ENCODE measurements at regions not wholly inside any gene's neighbourhood (a gene's known extent, or its start where the extent isn't known, plus 50 kb on each side); places are given as distances from the start of the nearest gene placed in this dataset.

DNA sequence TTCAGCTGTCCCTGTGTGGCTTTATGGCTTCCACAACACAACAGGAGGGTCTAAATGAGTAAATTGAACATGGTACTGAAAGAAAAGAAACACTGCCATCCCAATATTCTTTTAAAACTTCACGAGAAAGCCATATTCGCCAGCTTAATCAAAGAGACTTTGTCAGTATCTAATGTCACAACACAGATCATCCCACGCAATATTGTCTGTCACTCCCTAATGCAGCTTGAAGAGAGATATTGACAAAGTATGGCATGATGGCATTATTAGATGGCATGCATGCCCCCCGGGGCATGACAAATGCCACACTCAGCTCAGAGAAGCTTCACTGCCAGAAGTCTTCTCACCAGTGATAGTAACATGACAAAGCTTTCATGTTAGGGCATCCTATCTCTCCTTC, 197.8 kb downstream of the TTC8 start:
- DNase-seq, result no peak

GRCh38 chr14:89024691-89025090, 200.2 kb downstream of the TTC8 start:
- no peak for DNase-seq

GRCh38 chr14:89025561-89026236, 201.2 kb downstream of the TTC8 start:
- DNase-seq, result no peak

- no peak for DNase-seq
These were observed 202.8 kb downstream of the TTC8 start for GRCh38 chr14:89027097-89027740.

- DNase-seq, result no peak
These were observed 204.1 kb downstream of the TTC8 start for GRCh38 chr14:89028462-89029134.

DNA sequence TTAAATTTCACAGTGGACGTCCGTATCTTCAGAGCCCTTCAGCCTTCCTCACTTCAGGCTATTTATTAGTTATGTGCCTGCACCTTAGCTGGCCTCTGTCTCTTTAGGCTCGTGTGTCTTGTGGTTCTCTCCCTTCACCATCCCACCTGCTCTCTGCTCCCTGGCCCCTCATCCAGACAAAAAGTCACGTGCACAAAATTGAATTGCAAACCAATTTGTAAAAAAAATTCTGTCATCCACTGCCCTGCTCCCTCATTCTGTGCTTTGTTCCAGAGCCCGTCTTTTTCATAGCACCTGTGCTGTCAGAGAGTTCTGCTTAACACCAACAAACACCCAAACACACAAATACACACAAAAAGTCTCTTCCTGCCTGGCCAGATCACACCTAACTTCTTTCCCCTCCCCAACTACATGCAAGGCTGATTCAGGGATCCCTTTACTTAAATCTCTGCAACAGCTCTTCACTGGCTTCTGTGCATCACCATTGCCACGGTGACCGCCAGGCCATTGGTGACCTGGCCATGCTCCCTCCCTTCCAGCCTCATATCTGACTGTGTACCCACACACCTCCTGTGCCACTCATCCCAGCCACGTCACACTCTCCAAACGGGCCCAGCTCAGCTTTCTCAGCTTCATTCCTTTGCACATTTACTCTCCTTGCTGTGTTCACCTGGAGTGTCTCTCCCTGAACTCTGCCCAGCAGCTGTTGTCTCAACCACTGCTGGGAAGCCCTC, 205.7 kb downstream of the TTC8 start:
- no peak for DNase-seq

- no peak for DNase-seq
These were observed 206.5 kb downstream of the TTC8 start for GRCh38 chr14:89030921-89031320.

DNA sequence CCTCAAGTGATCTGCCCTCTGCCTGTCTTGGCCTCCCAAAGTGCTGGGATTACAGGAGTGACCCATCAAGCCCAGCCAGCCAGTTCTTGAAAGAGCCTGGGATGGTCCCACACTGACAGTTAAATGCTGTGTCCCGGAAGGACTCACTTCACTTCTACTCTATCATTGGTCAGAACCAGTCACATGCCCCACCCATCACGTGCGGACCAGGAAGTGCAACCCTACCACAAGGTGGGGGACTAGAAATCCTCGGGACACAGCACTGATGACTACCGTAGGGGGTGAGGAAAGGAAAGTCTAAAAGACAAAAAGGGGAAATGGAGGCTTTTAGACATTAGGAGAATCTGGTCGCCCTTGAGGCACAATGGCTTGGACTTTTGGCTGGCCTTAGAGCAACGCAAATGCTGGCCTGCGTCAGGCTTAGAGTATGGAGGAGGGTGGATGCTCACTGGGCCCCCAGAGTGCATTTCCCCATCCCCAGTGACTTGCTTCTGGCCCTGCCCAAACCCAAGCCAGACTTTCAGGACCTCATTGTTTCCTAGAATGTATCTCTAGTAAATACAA, 207.7 kb downstream of the TTC8 start:
- DNase-seq, result no peak

DNA sequence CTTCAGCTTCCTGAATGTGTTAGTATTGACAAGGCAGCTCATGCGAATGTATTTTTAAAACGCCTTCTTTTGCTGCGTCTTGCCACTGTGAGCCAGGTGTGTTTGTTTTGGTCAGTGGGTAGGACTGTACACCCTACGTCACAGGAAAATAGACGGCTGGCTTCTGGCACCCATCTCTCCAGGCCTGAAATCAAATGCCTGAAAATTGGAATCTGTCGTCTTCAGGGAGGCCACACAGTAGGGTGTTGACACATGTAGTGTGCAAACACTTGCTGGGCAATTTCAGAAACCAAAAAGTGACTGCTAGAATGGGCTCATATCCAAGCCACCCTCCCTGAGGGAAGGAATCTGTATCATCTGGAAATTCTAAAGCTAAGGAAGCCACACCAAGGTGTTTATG, 209.3 kb downstream of the TTC8 start:
- DNase-seq, result no peak

- DNase-seq, result no peak
These were observed 211.9 kb downstream of the TTC8 start for GRCh38 chr14:89036371-89036770.

DNA sequence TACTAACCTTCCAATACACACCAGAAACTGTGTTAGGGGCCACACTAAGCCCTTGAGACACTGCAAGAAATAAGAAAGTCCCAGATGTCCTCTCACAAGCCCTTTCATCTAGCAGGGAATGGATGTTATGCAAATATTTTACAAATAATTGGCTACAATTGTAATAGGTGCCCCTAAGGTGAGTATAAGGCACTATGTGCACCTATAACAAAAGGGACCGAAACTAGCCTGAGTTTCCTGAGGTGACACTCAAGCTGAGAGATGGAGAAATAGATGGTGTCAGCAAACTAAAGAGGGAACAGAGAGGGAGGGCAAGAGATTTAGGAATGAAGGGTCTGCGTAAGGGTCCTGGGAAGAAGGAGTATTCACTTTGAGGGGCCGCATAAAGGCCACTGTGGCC, 212.6 kb downstream of the TTC8 start:
- DNase-seq, result no peak

- DNase-seq, result no peak
These were observed 215.6 kb downstream of the TTC8 start for GRCh38 chr14:89040080-89040459.

GRCh38 chr14:89040460-89041256, 216.2 kb downstream of the TTC8 start:
- no peak for DNase-seq

DNA sequence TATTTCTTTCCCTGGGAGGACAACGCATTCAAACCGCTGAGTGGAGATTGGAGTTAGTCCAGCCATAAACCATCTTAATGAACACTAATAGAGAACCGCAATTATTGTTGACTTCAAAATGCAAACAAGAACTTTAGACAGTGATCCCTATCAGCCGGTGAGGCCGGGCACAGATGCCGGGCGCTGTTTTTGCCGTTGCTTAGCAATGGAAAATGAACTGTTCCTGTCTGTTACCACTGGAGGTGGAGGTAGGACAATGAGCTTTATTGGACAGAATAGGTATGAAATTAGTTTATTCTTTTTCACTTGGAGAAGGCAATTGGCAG, 216.8 kb downstream of the TTC8 start:
- DNase-seq, result no peak

GRCh38 chr14:89042021-89042420, 217.6 kb downstream of the TTC8 start:
- DNase-seq, result no peak

DNA sequence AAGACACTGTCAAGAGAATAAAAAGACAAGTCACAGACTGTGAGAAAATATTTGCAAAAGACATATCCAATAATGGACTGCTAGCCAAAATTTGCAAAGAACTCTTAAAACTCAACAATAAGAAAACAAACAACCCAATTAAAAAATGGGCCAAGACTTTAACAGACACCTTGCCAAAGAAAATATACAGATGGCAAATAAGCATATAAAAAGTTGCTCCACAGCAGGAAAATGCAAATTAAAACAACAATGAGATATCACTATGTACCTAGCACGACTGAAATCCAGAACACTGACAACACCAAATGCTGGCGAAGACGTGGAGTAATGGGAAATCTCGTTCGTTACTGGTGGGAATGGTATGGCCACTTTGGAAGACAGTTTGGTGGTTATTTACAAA, 228.9 kb downstream of the TTC8 start:
- no peak for DNase-seq

DNA sequence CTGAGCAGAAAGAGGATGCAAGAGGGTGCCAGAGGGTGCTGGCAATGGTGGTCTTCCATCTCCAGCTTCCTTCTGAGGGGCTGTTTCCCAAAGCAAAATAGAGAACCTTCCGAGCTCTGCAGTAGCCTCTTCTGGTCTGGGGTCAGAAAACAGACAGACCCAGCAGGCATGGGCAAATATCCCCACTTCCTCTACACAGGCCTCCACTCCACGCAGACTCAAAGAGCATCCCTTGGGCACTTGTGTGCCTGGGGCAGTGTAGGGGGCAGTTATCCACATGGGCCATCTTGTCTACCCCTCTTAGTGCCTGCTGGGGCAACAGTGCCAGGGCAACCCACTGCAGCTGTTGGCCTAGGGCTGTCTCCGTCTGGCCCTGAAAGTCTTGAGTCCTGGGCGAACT, 231.9 kb downstream of the TTC8 start:
- DNase-seq, result no peak

DNA sequence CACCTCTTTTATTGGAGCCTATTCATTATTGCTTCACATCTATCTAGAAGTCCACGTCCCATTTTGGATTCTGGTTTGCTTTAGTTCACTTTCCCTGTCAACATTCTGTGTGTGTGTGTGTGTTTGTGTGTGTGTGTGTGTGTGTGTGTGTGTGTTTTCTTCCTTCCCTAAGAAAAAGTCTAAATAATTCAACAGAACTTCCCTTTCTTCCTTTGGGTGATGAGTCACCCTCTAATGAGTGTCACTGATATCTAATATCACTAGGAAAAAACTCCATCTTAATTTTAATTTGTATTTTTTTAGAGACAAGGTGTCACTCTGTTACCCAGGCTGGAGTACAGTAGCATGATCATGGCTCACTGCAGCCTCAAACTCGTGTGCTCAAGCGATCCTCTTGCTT, 234.2 kb downstream of the TTC8 start:
- DNase-seq, result no peak

DNA sequence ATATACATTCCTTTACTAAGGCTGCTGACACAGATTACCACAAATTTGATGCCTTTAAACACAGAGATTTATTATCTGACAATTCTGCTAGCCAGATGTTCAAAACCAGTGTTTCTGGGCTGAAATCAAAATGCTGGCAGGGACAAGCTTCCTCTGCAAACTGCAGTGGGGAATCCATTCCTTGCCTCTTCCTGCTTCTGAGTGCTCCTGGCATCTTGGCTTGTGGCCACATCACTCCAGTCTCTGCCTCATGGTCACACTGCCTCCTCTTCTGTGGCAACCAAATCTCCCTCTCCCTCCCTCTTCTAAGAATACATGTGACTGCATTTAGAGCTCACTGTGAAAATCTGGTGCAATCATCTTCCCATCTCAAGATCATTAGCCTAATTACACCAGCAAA, 235.7 kb downstream of the TTC8 start:
- no peak for DNase-seq

GRCh38 chr14:89061696-89062095, 237.2 kb downstream of the TTC8 start:
- DNase-seq, result no peak

DNA sequence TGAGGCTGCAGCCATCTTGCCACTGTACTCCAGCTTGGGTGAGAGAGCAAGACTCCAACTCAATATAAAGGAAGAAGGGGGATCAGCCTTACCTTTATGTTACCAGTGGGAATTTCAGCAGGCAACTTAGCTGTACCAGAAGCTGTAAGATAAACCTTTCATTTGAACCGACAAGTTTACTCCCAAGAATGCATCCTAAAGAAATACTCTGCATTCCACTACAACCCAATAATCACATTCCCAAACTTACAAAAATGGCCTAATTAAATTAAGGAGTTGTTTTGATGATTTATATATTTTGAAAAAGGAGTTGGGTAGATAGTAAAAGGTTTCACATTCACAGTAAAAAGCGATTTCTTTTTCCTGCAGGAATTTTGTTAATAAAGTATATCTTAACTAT, 241.4 kb downstream of the TTC8 start:
- DNase-seq, result no peak

DNA sequence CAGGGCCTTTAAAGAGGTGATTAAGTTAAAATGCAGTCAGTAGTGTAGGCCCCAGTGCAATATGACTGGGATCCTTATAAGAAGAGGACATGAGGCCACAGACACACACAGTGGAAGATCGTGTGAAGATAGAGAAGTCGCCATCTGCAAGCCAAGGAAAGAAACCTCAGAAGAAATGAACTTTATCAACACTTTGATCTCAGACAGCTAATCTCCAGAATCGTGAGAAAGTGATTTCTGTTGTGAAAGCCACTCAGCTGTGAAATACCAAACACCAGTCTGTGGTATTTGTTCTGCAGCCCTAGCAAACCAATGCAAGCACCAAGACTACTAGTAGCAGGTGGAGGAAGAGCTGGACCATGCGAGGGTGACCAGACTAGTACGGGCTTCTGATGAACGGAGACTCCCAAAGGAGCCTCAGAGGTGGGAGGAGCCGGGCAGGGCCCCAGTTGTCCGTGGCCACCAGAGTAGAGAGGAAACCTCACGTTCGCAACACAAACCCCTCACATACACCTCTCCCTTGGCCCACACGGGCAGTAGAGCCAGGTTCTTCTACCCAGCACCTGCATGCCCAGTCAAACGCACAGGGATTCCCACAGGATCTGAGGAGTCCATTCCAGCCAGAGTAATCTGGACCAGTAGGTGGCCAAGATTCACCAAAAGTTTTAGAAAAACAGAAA, 243.0 kb downstream of the TTC8 start:
- DNase-seq, result no peak

Measured in SIG-M5 (cell line).